HG02571 (cell line): ENCODE measurements at regions not wholly inside any gene's neighbourhood (a gene's known extent, or its start where the extent isn't known, plus 50 kb on each side); places are given as distances from the start of the nearest gene placed in this dataset.

Experiments
- ATAC-seq: cut with Tn5 transposase; IDR thresholded peaks from one replicate; pipeline ENCODE4 v1.9.1; 2021; ENCODE audit warnings: mild to moderate bottlenecking, moderate library complexity; ENCODE audit not compliant: unreplicated experiment

DNA sequence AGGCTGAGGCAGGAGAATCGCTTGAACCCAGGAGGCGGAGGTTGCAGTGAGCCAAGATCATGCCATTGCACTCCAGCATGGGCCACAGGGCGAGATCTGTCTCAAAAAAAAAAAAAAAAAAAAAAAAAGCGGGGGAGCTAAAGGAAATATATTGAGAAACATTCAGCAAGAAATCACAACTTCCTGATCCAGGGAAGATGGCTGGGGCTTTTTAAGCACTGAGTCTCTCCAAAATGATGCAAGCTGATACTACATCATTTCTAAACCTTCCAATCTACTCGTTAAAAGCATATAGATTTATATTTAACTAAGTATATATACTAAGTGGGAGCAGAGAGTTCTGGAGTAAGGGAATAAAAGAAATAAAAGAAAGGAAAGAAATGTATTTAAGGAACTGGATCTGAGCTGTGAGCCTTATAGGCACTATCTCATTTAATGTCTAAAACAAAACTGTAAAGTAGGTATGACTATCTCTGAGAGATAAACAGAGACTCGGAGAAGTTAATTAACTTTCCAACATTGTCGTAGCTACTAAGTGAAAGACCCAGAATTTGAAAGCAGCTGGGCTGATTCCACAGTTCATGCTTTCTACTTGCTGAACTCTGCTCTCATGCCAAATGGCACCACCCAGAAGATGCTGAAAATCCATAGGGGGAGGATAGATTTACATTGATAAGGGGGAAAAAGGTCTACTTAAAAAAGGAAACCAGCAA, 215.0 kb upstream of the MARCKS start:
- ATAC-seq: no peak

DNA sequence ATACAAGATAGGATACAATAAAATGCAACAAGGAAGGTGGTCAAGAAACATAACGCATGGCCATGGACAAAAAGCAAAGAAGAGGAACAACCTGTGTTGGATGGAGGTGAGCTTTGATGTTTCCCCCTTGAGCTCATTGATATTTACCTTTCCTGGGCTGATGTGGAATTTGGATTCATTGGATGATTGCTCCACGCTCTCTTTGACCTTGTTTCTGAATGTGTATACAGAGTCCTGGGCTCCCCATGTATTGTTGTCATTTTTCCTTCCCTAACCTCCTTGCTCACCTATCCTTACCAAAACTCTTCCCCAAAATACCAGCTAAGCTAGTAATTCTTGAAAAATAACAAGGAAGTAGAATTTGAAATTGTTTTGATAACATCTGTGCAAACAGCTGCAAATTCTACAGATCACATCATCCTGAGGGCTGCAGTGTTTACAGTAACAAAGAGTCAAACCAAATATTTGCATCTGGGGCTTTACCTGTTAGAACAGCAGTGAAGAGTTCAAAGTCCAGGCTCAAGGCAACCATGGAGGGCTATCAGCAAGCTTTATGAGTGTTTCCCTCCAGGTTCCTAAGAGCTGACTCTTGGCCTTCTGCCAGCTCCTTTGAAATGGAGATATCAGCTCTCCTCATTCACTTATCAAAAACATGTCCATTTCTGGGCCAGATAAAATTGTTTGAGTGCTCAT, 214.3 kb upstream of the MARCKS start:
- peak; percentile 94 for ATAC-seq

DNA sequence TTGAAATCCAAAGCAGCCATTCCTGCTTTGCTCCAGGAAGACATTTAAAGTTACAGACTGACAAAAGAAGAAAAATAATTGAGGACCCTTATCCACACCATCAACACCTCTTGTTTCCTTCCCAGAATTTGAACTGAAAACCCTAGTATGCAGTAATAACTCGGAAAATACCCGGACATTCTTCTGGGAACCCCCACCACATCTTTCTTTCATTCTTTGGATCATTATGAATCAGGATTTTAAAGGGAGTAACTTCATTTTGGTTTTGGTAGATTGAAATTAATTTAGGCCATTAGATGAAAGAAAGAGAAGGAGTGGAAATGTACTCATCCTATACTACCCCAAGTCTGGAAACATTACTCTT, 213.8 kb upstream of the MARCKS start:
- ATAC-seq: no peak

DNA sequence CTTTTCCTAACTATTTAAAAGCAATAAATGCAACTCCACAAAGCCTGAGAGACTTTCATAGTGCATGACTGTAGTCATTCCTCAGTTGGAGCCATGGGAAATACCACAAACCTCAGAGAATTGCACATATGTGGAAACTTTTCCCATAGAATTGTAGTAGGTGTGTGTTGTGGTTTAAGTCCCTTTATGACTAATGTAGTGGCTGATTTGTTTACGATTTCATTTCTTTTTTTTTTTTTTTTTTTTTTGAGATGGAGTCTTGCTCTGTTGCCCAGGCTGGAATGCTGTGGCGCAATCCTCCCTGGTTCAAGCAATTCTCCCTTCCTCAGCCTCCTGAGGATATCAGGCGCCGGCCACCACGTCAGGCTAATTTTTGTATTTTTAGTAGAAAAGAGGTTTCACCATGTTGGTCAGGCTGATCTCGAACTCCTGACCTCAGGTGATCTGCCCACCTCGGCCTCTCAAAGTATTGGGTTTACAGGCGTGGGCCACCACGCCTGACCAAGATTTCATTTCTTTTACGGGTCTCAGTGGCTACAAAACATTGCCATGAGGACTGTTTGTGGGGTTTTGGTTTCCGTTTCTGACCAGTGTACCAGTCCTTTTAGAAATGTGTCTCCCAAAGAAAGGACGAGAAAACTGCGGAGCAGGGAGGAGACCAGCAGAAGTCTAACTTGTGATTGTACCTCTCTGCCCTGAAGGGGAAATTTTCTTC, 212.1 kb upstream of the MARCKS start:
- ATAC-seq: no peak

DNA sequence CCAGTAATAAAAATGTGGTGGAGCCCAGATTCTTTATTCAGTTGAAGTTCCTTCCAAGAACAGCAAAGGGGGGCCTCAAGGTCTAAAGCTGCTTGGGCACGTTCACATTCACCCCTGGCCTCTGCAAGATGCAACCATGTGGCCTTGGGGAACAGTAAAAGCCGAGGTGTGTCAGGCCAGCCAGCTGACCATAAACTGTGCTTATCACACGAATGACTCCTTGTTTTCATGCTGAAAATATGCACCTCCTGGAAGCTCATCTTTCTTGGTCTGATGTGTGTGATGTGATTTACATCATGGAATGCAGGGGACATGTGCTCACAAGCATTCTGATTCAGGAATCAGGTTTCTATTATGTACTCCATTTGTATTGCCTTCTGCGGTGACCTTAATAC, 211.6 kb upstream of the MARCKS start:
- no peak for ATAC-seq

DNA sequence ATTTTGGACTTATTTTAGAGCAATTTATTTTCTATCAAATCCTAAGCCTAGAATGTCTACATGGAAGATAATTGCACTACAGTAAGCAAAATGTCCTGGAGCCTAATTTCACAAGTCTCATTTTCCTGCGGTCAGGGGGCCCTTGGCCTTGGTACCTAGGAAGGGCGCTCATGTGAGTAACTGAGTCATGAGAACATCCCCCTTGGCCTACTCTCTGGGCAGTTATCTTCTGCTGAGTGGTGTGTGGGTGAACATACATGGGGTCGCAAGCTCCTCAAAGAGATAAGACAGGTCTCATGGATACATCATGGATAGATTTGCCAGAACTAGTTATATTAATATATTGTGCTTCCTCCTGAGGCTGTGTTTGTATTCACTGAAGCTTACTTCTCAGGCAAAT, 211.2 kb upstream of the MARCKS start:
- ATAC-seq: no peak

DNA sequence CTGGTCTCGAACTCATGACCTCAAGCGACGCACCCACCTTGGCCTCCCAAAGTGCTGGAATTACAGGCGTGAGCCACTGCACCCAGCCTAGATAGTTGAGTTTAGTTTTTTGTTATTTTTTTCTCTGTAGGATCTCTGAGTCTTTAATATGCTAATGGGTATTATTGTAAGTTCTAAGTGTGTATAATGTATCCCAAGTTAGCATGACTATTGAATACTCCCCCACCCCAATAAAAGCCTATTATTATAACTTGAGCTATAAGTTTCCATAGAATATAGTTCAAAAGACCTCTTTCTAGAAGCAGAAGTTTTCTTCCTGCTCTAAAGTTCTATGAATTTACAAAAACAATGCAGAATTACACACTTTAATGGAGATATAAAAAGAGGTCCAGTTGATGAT, 210.4 kb upstream of the MARCKS start:
- no peak for ATAC-seq

DNA sequence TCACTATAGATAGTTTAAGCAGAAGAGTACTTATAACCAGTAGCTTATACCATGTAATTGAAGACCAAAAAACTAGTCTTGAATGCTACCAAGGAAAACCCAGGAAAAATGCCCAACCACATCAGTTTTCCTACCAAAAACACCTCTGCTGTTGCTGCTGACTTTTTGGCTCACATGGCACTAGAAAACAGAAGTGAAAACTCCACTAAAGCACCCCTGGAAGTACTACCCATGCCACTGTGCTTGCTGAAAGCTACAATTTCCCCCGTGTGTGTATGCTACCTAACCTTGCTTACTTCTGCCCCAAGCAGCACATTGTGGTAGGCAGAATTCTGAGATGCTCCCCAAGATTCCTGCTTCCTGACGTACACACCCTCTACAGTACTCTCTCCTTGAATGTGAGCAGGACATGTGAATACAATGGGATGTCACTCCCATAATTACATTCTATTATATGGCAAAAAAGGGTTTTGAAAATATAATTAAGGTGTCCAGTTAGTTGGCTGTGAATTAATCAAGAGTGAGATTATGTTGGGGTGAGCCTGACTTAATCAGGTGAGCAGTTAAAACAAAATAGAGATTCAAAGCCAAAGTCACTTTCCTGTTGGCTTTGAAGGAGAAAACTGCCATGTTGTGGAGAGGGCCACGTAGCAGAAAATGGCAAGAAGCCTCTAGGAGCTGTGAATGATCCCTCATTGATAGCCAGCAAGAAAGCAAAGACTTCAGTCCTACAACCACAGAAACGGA, 209.8 kb upstream of the MARCKS start:
- no peak for ATAC-seq

DNA sequence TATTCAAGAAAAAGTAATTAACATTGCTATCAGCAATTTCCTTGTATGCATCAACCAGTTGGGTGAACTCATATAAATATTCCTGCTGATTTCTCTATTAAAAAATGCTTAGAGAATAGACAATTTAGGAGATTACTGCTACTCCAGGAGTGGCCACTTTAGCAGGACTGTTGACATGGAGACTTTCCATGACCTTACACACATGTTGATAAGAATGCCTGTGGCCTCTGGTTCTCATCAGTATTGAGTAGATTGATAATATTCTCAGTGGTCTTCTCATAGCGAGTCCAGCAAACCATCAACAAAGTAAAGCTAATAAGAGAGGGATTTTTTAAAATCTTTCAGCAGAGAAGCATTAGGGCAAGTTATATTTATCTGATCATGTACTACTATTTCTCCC, 208.4 kb upstream of the MARCKS start:
- ATAC-seq: no peak

DNA sequence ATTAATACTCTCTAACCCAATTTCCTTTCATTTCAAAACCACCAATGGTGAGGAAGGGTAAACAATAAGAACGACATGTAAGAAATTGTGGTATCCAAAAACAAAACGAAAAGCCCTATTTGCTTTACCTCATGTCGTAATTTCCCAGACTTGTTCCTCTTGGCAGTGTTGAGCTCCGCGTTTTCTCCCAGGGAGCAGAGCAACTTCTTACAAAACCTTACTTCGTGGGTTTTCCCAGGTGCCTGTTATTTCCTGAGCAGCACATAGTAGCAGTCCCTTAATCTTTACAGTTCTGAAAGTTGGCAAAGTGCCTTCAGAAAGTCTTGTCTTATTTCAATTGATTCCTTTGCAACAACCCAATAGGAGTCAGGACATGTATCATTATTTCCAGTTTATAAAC, 207.9 kb upstream of the MARCKS start:
- ATAC-seq: no peak

DNA sequence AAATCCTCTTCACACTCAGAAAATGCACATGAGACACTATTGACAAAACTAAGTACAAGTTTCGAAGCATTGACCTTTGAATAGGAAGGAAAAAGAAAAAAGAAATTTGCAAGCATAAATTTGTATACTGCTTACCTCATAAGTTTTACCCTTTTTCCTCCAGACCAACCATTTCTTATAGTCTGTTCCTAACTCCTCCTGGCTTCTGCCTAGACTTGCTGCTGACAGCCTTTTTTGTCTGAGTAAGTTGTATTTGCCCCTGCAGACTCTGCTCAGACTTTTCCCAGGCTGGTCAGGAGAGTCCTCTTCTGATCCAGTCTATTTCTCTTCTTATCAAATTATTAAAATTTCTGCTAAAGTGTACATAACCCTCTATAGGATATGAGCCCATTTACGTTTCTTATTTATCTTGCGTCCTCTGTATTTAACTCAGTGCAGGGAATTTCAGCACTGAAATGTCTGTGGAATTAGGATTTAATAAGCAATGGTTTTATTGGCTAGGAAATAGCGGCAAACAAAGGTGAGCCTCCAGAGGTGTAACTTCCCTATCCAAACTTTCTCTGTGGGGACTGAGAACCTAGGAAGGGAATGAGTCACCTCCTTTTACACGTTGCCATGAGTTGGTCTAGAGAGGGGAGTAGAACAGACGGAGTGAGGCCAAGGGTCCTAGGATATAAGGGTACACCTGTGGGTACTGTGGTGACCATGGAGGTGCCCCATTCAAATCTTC, 207.1 kb upstream of the MARCKS start:
- ATAC-seq: no peak

DNA sequence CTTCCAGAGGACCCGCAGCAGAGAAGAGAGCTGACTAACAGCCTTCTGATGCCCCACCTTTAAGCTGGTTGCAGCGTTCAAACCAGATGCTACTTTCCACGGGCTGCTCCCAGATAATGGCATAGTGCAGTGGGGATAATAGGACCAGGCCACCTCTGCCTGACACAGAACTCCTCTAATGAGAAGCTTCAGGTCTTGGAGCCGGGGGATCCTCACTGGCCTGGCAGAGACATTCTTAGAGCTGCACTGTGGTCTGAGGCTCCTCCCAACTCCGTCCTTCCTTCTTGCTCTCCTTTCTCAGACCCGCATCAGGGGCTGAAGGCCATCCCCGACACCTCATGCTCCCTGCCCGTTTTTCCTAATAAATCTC, 206.6 kb upstream of the MARCKS start:
- ATAC-seq: no peak

DNA sequence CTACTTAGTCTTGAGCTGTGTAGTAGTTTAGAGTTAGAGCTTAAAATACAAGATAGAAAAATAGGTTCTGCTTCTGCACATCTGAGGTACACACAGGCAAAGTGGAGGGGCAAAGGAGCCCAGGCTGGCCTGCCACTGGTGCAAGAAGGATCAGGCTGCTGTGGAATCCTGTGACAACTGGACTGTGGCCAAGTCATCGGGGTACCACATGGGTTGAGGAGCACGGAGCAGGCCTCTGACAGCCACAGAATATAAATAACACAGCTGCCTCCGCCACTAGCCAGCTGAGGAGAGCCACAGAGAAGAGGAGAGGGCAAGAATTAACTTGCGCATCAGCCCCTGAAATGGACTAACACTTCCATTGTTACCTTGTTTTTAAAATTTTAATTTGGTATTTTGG, 206.0 kb upstream of the MARCKS start:
- no peak for ATAC-seq

DNA sequence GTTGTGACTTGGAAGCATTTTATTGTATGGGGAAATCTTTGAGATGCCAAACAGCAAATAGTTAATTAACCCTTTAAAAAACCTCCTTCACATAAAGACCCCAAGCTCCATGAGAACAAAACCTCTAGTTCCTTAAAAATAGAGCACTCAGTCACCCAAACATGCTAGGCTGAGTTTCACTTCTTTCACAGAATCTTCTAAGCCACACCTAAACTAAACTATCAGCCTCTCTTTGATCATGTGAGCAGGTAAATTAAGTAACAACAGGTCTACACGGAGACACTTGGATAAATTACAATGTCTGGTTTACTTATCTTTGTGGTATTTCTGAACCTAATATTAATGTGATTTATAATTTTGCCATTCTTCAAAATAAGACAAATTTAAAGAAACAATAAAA, 205.2 kb upstream of the MARCKS start:
- no peak for ATAC-seq

DNA sequence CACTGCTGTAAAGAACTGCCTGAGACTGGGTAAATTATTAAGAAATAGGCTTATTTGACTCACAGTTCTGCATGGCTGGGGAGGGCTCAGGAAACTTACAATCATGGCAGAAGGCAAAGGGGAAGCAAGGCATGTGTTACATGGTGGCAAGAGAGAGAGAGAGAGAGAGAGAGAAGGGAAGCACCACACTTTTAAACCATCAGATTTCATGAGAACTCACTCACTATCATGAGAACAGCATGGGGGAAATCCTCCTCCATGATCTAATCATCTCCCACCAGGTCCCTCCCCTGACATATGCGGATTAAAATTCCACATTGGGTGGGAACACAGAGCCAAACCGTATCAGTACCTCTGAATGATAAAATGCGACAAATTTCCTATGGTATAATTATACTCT, 203.9 kb upstream of the MARCKS start:
- no peak for ATAC-seq

DNA sequence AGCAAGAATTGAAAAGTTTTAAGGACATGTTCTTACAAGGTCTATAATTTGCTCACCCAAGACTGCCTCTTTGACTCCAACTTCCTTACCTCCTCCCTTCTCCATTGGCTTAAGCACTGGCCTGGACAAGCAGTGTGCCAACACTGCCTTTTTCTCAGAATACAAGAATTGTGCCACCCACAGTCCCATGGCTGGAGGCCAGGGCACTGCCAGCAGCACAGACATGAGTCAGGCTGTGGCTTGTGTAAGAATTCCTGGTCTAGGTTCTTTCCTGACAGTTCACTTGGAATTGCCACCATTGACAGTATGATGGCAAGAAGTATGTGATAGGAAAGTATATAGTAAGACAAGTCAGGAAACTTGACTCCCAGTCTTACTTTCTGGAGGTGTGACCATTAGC, 202.7 kb upstream of the MARCKS start:
- no peak for ATAC-seq

DNA sequence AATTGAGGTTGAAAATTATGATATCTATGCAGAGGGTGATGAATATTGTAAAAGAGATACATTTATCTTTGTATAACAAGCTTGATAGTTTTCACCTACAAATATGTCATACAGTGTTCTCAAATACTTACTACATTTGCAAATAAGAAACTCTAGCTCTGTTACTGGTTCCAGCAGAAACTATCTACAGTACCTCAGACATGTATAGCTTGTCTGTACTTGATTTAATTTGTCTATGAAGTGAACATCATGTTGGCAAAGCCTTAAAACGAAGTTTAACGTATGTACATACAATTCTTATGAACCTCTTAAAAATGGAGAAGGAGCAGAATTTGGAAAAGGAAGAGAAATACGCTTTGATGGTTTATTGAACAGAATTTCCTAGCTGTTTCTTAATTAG, 201.4 kb upstream of the MARCKS start:
- ATAC-seq: no peak

DNA sequence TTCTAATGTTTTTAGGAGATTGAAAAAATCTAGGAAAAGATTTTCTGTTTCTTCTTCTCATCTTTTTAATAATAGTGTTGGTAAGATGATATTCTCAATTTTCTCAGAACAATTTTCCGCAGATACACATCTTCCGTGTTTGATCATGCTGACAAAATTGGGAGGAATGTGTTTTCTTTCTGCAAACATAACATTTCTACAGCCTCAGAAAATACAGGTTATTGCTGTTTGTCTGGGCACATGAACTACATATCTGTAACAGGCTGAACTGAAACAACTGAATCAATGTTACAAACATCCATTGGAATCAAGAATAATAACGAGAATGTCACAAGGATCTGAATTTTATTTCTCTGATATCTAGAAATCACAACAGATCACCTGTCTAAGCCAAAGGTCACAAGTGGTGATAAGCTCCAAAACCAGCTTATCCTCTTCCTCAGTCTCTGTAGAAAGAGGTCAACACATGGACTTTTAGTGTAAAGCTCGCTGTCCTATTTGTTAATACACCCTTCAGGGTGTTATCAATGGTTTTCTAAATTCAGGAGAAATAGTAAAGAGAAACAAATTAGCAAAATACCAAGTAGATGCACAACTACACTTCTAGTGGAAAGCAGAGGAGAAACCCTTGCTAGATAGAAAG, 197.3 kb upstream of the MARCKS start:
- no peak for ATAC-seq

DNA sequence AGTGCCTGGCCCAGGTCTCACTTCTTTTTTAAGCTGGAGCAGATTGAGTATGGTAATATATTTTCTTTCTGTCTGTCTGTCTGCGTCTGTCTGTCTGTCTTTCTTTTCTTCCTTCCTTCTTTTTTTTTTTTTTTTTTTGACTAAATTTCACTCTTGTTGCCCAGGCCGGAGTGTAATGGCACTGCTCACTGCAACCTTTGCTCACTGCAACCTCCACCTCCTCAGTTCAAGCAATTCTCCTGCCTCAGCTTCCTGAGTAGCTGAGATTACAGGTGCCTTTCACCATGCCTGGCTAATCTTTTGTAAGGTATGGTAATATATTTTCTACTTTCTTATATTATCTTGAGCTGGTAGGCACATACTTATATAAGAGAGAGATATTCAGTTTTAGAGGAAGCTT, 196.3 kb upstream of the MARCKS start:
- ATAC-seq: no peak

DNA sequence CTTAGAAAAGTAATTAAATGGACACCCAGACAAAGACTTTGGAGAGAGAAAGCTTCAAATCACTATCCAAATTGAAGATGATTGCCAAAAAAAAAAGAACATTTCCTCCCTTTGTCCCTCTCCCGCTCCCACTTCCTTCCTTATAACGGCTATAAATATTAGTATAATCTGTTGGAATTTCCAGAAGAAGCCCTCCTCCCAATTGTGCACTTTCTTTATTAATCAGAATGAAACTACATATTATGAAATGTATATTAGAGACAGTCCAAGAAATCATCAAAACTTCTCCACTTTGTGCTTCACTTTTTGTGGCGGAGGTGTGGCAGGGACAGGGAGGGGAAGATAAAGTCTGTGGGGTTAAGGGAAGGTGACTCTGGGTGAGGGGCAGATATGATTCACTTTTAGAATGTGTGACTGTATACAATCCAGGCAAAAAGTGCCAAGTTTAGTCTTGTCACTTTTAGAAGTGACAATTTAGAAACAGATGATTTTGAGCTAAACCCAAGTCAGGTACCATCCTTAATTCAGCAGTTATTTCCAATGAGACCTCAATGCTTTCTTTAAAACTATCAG, 195.0 kb upstream of the MARCKS start:
- ATAC-seq: no peak
